Adipocyte (in vitro differentiated cells): ENCODE measurements at regions not wholly inside any gene's neighbourhood (a gene's known extent, or its start where the extent isn't known, plus 50 kb on each side); places are given as distances from the start of the nearest gene placed in this dataset.
A peak's percentile ranks its signal among the peaks of the same experiment; 100 is the strongest.
"Not testable (repeated sequence)": the region's sequence is repeated elsewhere in the genome, so short reads cannot be mapped to it uniquely, and the experiment has no call there.

Experiments used
- DNase-seq: peaks from one replicate; pipeline ENCODE4 v3.0.0-alpha.2; 2015; ENCODE audit warnings: low read depth
- H3K27me3 ChIP-seq: replicated peaks from 2 replicates; pipeline ENCODE4 v1.7.0; 2013; ENCODE audit warnings: mild to moderate bottlenecking, low read length, moderate library complexity; ENCODE audit not compliant: control insufficient read depth, insufficient read depth
- H3K36me3 ChIP-seq: 2 replicates; pipeline ENCODE4 v1.7.0; 2013; ENCODE audit warnings: low read length, mild to moderate bottlenecking, moderate library complexity; ENCODE audit not compliant: control insufficient read depth, insufficient read depth, severe bottlenecking
- H3K4me1 ChIP-seq: 2 replicates; pipeline ENCODE4 v1.7.0; 2013; ENCODE audit warnings: mild to moderate bottlenecking, low read length, moderate library complexity; ENCODE audit not compliant: control insufficient read depth, insufficient read depth
- H3K4me3 ChIP-seq: 2 replicates; pipeline ENCODE4 v1.7.0; 2013; ENCODE audit warnings: mild to moderate bottlenecking, low read length, moderate library complexity
- H3K9ac ChIP-seq: 2 replicates; pipeline ENCODE4 v1.7.0; 2013; ENCODE audit warnings: mild to moderate bottlenecking, low read length, moderate library complexity
- H3K9me3 ChIP-seq: 2 replicates; pipeline ENCODE4 v1.7.0; 2013; ENCODE audit warnings: mild to moderate bottlenecking, low read length, moderate library complexity; ENCODE audit not compliant: control insufficient read depth

DNA sequence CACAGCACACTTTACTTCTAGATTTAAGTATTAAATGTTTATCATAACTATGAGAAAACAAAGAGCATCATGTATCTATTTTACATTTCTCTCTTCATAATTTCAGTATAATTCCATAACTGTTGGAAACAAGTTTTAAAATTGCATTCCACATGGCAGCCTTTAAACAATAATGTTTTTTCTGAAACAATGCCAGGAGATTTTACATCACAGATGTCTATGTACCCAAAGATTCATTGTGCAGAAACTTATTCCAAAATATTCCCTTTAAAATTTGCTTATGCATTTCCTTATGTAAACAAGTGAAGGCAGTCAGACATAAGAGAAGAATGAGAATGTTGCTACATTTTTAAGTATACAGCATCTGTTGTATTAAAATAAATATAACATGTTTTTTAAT lies 324.9 kb upstream of the COL8A1 start:
- Histone ChIP-seq H3K4me3 (no peak overlapping the region), H3K27me3 (no peaks in the 10 kb centered on the region), H3K4me1 (peaks cover 10% of the 10 kb centered on the region), H3K9ac (no peak overlapping the region), H3K36me3 (no peaks in the 10 kb centered on the region), H3K9me3 (peaks cover 13% of the 10 kb centered on the region)
- peak; percentile 82 for DNase-seq

DNA sequence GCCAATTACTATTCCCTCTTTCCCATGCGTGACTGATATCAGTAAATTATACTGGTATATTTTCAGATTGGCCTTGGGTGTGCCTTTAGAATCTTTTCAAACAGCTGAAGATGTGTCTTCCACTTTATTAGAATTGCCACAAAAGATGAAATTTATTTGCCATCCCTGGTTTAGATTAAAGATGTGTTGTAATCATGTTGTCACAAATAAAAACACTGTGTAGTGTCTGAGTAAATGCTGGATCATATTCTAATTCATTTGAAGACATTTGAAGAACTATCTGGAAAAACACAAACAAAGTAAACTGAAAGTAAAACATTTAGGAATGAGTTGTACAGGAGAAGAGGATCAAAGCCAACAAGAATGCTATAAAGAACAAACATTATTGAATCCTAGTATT lies 339.7 kb upstream of the COL8A1 start:
- H3K9ac ChIP-seq, result no peak overlapping the region

DNA sequence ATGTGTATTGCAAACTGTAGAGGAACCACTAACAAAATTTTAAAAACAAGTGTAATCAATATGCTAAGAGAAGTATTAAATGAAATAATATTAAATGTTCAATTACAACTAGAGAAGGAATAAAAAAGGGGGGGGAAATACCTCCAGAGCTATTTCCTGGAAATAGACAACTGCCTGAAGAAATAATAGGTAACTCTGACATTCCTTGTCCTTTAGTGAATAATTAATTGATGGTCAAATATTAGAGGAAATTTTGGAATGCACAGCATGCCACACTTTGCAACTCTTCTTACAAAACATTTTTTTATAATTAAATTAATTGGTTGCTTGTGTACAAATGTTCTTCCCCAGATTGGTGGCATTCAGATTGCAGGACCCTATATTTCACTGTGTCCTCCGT lies 342.6 kb upstream of the COL8A1 start:
- Histone ChIP-seq H3K9me3 (no peaks in the 10 kb centered on the region), H3K4me1 (no peaks in the 10 kb centered on the region)
- no peak for DNase-seq

More for the DNA sequence above, 339.7 kb upstream of the COL8A1 start:
- Histone ChIP-seq H3K27me3 (no peaks in the 10 kb centered on the region), H3K36me3 (no peaks in the 10 kb centered on the region), H3K4me1 (no peaks in the 10 kb centered on the region), H3K4me3 (no peak overlapping the region), H3K9me3 (no peaks in the 10 kb centered on the region)
- DNase-seq, result no peak

DNA sequence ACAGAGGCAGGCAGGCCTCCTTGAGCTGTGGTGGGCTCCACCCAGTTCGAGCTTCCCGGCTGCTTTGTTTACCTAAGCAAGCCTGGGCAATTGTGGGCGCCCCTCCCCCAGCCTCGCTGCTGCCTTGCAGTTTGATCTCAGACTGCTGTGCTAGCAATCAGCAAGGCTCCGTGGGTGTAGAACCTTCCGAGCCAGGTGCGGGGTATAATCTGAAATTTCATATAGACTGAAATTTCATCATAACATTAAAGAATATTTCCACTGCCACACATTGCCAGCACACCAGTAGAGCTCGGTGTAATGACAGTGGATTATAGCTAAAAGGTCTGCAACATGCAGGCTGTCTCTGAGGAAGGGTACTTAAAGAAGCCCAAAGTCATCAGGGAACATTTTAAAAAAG lies 344.3 kb upstream of the COL8A1 start:
- H3K4me3 ChIP-seq, H3K9ac ChIP-seq, H3K4me1 ChIP-seq, H3K27me3 ChIP-seq, DNase-seq, H3K9me3 ChIP-seq, H3K36me3 ChIP-seq: not testable (repeated sequence)

More for the DNA sequence above, 342.6 kb upstream of the COL8A1 start:
- no peaks in the 10 kb centered on the region for H3K36me3 ChIP-seq
- H3K4me3 ChIP-seq, result no peak overlapping the region
- H3K9ac ChIP-seq, result no peak overlapping the region
- no peaks in the 10 kb centered on the region for H3K27me3 ChIP-seq

DNA sequence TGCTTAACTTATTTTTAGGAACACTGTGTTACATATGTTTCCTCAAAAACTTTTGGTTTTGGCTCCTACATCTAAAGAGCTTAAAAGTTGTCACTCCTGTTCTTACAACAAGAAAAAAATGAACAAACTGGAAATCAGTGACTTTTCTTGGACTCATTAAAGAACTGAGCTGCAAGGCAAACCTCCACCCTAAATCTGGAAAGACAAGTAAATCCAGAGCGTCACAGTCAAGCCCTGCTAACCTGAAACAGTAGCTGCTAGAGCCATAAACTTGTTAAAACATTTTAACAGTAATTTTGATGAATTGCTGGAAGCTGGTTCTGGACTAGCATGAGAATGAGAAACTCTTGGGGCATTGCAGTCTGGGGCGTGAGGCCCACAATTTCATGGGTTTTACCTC lies 350.5 kb upstream of the COL8A1 start:
- Histone ChIP-seq H3K9me3 (no peaks in the 10 kb centered on the region), H3K4me1 (no peaks in the 10 kb centered on the region), H3K4me3 (no peak overlapping the region), H3K9ac (no peak overlapping the region), H3K36me3 (no peaks in the 10 kb centered on the region), H3K27me3 (no peaks in the 10 kb centered on the region)
- DNase-seq, result no peak

DNA sequence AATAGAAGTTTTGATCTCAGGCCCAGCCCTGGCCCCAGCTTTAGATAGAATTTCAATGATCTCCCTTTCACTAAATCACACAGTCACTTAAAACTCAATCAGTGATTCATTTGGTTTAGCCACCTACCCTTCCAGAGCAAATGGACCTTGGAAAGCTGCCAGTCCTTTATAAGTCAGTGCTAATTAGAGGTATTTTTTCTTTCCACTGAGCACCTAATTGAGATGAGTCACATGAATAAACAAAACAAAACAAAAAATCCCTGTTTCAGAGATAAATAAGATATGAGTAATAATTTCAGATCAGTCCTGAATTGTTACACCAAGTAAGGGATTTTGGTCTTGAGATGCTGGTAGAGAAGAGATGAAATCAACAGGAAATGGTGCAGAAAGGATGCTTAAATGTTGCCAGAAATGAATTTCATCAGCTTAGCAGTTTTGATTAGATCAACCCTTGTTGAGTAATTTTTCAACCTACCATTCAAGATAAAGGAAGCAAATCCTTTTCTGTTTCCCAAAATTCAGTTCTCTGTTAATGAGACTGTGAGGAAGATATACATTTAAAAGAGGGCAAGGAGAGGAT lies 352.0 kb upstream of the COL8A1 start:
- Histone ChIP-seq H3K36me3 (no peaks in the 10 kb centered on the region), H3K9me3 (no peaks in the 10 kb centered on the region), H3K27me3 (no peaks in the 10 kb centered on the region), H3K4me3 (no peak overlapping the region), H3K4me1 (no peaks in the 10 kb centered on the region), H3K9ac (no peak overlapping the region)
- DNase-seq, result peak; percentile 28

DNA sequence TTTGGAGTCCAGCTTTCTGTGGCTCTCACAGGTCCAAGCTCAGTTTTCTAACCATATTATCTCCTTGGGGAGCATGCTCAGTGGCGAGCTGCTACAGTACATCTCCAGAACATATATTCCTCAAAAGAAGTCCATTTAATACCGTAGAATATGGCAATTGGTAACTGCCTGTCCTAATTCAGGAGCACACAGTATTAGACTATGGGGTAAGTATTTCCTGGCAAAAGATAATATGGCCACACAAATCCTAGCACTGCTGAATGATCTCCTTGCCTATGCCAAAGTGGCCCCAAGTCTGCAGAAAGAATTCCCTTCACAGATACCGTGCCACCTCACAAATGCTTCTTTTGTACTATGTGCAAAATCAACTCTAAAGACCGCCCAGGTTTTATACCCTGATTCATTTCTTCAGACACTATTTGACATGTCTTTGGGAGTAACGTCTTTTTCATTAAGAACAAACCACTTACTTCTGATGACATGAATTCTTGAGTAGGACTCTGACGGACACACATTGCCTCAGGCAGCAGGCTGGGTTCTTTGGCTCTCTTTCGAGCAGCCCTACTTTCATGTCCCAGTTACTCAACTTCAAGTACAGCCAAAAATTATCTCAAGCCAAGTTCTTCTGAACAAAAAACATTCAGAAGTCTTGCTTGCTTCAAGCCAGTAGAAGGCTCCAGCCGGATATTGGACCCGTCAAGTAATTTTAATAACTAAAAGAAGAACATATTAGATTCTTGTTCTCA lies 368.3 kb upstream of the DCBLD2 start:
- H3K9me3 ChIP-seq, result no peaks in the 10 kb centered on the region
- H3K9ac ChIP-seq, result no peak overlapping the region
- peak; percentile 72 for DNase-seq
- H3K4me1 ChIP-seq, result peaks cover 12% of the 10 kb centered on the region
- H3K36me3 ChIP-seq, result no peaks in the 10 kb centered on the region
- H3K27me3 ChIP-seq, result no peaks in the 10 kb centered on the region
- peak overlapping the region; percentile 16 for H3K4me3 ChIP-seq

DNA sequence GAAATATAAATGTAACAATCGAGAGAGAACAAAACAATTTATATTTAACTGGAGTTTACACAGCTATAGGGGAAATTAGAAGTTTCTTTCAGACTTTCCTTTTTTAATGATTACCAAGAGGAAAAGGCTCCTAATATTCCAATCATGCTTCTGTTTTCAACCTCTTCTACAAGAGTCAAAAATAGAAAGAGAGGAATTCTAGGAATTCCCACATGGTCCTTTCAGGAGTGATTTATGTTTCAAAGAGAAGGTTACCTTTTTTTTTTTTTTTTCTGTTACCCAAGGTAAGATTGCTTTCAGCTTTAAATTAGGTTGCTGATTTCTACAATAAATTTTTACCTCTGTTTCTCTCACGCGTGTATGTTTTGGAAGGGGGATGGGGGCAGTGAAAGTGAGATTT lies 355.3 kb upstream of the DCBLD2 start:
- peaks cover 6% of the 10 kb centered on the region for H3K9me3 ChIP-seq
- no peak overlapping the region for H3K9ac ChIP-seq
- H3K4me3 ChIP-seq, result no peak overlapping the region
- no peaks in the 10 kb centered on the region for H3K36me3 ChIP-seq
- peaks cover 11% of the 10 kb centered on the region for H3K4me1 ChIP-seq
- DNase-seq, result no peak
- no peaks in the 10 kb centered on the region for H3K27me3 ChIP-seq

DNA sequence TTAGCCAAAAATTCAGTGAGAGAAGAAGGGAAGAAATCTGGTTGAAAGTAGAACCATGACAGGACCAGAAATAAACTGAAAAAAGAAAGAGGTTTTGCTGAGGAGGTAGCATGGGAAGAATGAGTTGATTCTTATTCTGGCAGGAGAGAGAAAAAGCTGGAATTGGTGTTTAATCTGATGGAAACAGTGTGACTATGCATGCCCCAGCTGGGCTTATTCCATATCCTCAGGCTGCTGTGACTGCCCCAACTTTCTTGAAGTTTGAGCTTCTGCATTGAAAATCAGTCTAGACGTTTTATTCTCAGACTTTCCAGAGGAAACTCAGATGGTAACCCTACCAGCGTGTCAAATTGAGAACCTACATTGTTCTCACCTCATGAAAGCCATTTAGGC lies 352.5 kb upstream of the DCBLD2 start:
- peak; percentile 16 for DNase-seq
- H3K9me3 ChIP-seq, result peaks cover 6% of the 10 kb centered on the region
- H3K4me1 ChIP-seq, result peaks cover 39% of the 10 kb centered on the region
- no peaks in the 10 kb centered on the region for H3K36me3 ChIP-seq
- no peaks in the 10 kb centered on the region for H3K27me3 ChIP-seq
- H3K9ac ChIP-seq, result no peak overlapping the region
- H3K4me3 ChIP-seq, result no peak overlapping the region

DNA sequence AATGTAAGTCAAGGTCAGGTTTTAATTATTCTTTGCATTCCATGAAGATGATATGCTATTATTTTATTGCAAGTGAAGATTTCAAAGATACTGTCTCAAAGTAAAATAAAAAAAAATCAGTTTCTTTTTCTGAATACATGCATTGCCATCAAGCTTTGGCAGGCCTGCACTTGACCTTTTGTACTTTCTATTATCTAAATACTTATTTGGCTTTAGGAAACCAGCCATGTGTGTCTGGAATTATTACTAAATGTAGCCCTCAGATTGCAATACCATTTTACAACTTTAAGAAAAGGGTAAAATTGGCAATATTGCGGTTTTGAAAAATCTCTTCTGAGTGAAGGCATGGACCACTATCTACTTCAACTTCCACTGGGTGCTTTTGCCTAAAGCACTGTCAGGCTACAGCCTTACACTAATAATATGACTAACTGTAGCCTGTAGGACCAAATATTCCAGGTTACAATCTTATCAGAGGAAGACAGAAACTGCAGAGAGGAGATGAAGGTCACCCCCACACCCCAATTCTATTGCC lies 349.4 kb upstream of the DCBLD2 start:
- H3K9me3 ChIP-seq, result no peaks in the 10 kb centered on the region
- H3K36me3 ChIP-seq, result no peaks in the 10 kb centered on the region
- peak overlapping the region; percentile 45 for H3K4me3 ChIP-seq
- peaks cover 68% of the 10 kb centered on the region for H3K4me1 ChIP-seq
- peak overlapping the region; percentile 81 for H3K9ac ChIP-seq
- H3K27me3 ChIP-seq, result no peaks in the 10 kb centered on the region
- DNase-seq, result peak; percentile 78

DNA sequence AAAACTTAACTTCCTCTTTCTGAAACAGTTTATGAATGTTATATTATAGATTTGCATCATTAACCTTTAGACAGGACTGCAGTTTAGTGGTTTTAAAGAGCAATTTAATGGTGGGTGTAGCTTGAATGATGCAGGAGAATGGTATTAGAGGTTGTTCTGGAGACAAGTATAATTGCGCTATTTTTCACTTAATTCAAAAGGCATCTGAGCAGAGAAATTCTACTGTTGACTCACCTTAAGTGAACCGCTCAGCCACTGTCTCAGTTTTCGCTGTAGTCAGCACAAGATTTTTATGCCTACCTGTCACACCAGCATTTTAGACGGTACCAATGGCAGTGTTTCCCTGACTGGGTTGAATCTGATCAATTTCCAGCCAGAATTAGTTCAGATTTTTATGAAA lies 348.8 kb upstream of the DCBLD2 start:
- peak overlapping the region; percentile 61 for H3K9ac ChIP-seq

More for the DNA sequence above, 348.8 kb upstream of the DCBLD2 start:
- no peaks in the 10 kb centered on the region for H3K36me3 ChIP-seq
- no peak overlapping the region for H3K4me3 ChIP-seq
- no peaks in the 10 kb centered on the region for H3K27me3 ChIP-seq
- DNase-seq, result peak; percentile 69
- H3K9me3 ChIP-seq, result no peaks in the 10 kb centered on the region
- H3K4me1 ChIP-seq, result peaks cover 69% of the 10 kb centered on the region
